ENCODE measurements at regions not wholly inside any gene's neighbourhood (a gene's known extent, or its start where the extent isn't known, plus 50 kb on each side); places are given as distances from the start of the nearest gene placed in this dataset.

DNA sequence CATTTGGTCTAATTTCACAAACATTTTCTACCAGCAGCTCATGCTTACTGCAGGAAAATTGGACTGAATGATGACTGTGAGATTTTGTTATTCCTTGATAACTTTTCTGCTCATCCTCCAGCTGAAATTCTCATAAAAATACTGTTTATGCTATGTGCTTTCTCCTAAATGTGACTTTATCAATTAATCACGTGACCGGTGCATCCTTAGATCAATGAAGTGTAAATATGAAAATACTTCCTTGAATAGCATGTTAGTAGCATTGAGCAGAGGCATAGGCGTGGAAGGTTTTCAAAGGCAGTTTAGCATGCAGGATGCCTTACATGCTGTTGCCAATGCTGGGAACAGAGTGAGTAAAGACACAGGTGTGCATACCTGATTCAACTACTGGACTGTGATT, 1002.5 kb downstream of the CBLN2 start:
- no peak for TF ChIP-seq GATA3 (IDR thresholded peaks at IDR 0.05; ENCODE audit: low read depth, low read length)
- no peak for TF ChIP-seq GATA2 (IDR thresholded peaks at IDR 0.05; ENCODE audit: low read depth, low read length)
